HepG2 (cell line): ENCODE measurements at regions not wholly inside any gene's neighbourhood (a gene's known extent, or its start where the extent isn't known, plus 50 kb on each side); places are given as distances from the start of the nearest gene placed in this dataset.

Experiments
- ATAC-seq: fragments of 200-7000 bp; cut with Tn5 transposase; 3 replicates; pipeline ENCODE4 v1.9.1; 2020; ENCODE audit warnings: mild to moderate bottlenecking, moderate library complexity
- BruUV-seq: library from RNA; stranded (reverse); fragments of 400-500 nt; replicated peaks from 2 replicates; lab custom pipeline; 2021; lab: Mats Ljungman, UMichigan
- CTCF ChIA-PET: fragments of 300-600 bp; formaldehyde crosslinking; extraction: SDS; loops from one replicate; lab custom pipeline; 2021; ENCODE audit warnings: low total read pairs, inconsistent platforms, low intra/inter-chr PET ratio; lab: Yijun Ruan, JAX
- POLR2A ChIA-PET: fragments of 350-600 bp; sonication (Branson Sonifier 250); formaldehyde crosslinking; loops from one replicate; lab custom pipeline; 2020; ENCODE audit warnings: antibody characterized with exemption, inconsistent platforms; lab: Yijun Ruan, JAX
- DNase-seq: peaks from one replicate; pipeline ENCODE4 v3.0.0-alpha.2; 2015; ENCODE audit warnings: low spot score
- FAIRE-seq: peaks from 3 replicates; lab custom pipeline; 2011; peaks lifted over from hg19 to GRCh38; lab: Jason Lieb, UNC
- H2AFZ ChIP-seq: one replicate; pipeline ENCODE4 v1.6.1; 2011; ENCODE audit warnings: low read length, inconsistent platforms
- H3K27ac ChIP-seq: fragments of 300-600 bp; 3 replicates; pipeline ENCODE4 v1.8.0; 2011; ENCODE audit warnings: mixed run types, mild to moderate bottlenecking, mixed read lengths, low read length, inconsistent platforms; ENCODE audit not compliant: insufficient read depth; ENCODE audit errors: extremely low read length
- H3K27me3 ChIP-seq, 2 experiments: fragments of 200-600 bp in 1 of 2; 2 replicates in 1 of 2; 3 replicates in 1 of 2; pipeline versions ENCODE4 v1.6.0 to v1.8.0; 2011; ENCODE audit warnings: low read length in 2 of 2, mild to moderate bottlenecking in 2 of 2, moderate library complexity in 2 of 2, inconsistent platforms in 1 of 2; ENCODE audit not compliant: insufficient read depth in 2 of 2, control insufficient read depth in 1 of 2
- H3K36me3 ChIP-seq, 2 experiments: fragments of 200-600 bp in 1 of 2; replicated peaks in 1 of 2; 2 replicates in 1 of 2; 3 replicates in 1 of 2; pipeline versions ENCODE4 v1.5.1 to v1.8.0; 2011; ENCODE audit warnings: low read length in 2 of 2, inconsistent platforms in 1 of 2; ENCODE audit not compliant: insufficient read depth in 2 of 2, control insufficient read depth in 1 of 2
- H3K4me1 ChIP-seq: 2 replicates; pipeline ENCODE4 v1.5.1; 2012; ENCODE audit warnings: low read length, inconsistent platforms; ENCODE audit not compliant: insufficient read depth
- H3K4me2 ChIP-seq: 2 replicates; pipeline ENCODE4 v1.6.0; 2011; ENCODE audit warnings: low read depth, low read length, inconsistent platforms
- H3K4me3 ChIP-seq, 3 experiments: fragments of 200-600 bp in 1 of 3; sonication (generic), shearing (Covaris generic) in 1 of 3; replicated peaks in 1 of 3; 2 replicates each; pipeline ENCODE4 v1.5.1; 2011 to 2016; ENCODE audit warnings: low read length in 3 of 3, inconsistent platforms in 2 of 3, low read depth in 2 of 3, mild to moderate bottlenecking in 2 of 3, control low read depth in 1 of 3, mixed read lengths in 1 of 3; ENCODE audit not compliant: insufficient read depth in 1 of 3
- H3K79me2 ChIP-seq: one replicate; pipeline ENCODE4 v1.6.1; 2011; ENCODE audit warnings: low read length, inconsistent platforms; ENCODE audit not compliant: insufficient read depth
- H3K9ac ChIP-seq: 2 replicates; pipeline ENCODE4 v1.6.0; 2011; ENCODE audit warnings: mild to moderate bottlenecking, low read depth, low read length, inconsistent platforms; ENCODE audit not compliant: insufficient read depth
- H3K9me3 ChIP-seq: 2 replicates; pipeline ENCODE4 v1.5.1; 2012; ENCODE audit warnings: mild to moderate bottlenecking, low read length
- H4K20me1 ChIP-seq: 2 replicates; pipeline ENCODE4 v1.6.0; 2011; ENCODE audit warnings: inconsistent platforms, mild to moderate bottlenecking, low read length, moderate library complexity; ENCODE audit not compliant: insufficient read depth
- ATRX ChIP-seq: sonication (generic); formaldehyde crosslinking; IDR thresholded peaks from 2 replicates; pipeline ENCODE4 v1.4.0; 2020; ENCODE audit warnings: missing genetic modification reagents, borderline replicate concordance
- EHMT2 ChIP-seq: fragments of 200-600 bp; sonication (generic); IDR thresholded peaks from 2 replicates; pipeline ENCODE4 v1.7.0; 2017; ENCODE audit warnings: antibody characterized with exemption, low read depth, low read length, borderline replicate concordance
- GZF1 ChIP-seq: sonication (generic); formaldehyde crosslinking; IDR thresholded peaks from 2 replicates; pipeline ENCODE4 v1.5.1; 2020; ENCODE audit warnings: mild to moderate bottlenecking, missing genetic modification reagents
- HNF4A ChIP-seq: sonication (generic); formaldehyde crosslinking; IDR thresholded peaks from 2 replicates; pipeline ENCODE4 v1.4.0; 2020; ENCODE audit warnings: missing genetic modification reagents
- JUN ChIP-seq: sonication (generic); formaldehyde crosslinking; IDR thresholded peaks from 2 replicates; pipeline ENCODE4 v1.4.0; 2020; ENCODE audit warnings: mild to moderate bottlenecking, missing genetic modification reagents
- KLF13 ChIP-seq: sonication (generic); formaldehyde crosslinking; IDR thresholded peaks from 2 replicates; pipeline ENCODE4 v1.4.0; 2020; ENCODE audit warnings: mild to moderate bottlenecking, missing genetic modification reagents
- RAD21 ChIP-seq: fragments of 450-650 bp; formaldehyde crosslinking; IDR thresholded peaks from 2 replicates; pipeline ENCODE4 v1.5.0; 2020; ENCODE audit warnings: mild to moderate bottlenecking
- ZBTB3 ChIP-seq: sonication (generic); formaldehyde crosslinking; IDR thresholded peaks from 2 replicates; pipeline ENCODE4 v1.4.0; 2020; ENCODE audit warnings: low read depth, mild to moderate bottlenecking, moderate library complexity, missing genetic modification reagents, borderline replicate concordance
- ZFP1 ChIP-seq: IDR thresholded peaks from 2 replicates; pipeline ENCODE4 v1.6.1; 2016
- ZNF558 ChIP-seq: sonication (generic); formaldehyde crosslinking; IDR thresholded peaks from 2 replicates; pipeline ENCODE4 v1.9.0; 2022; ENCODE audit warnings: mild to moderate bottlenecking, missing genetic modification reagents, borderline replicate concordance
- ZNF83 ChIP-seq: sonication (generic); formaldehyde crosslinking; IDR thresholded peaks from 2 replicates; pipeline ENCODE4 v1.4.0; 2020; ENCODE audit warnings: missing genetic modification reagents, mild to moderate bottlenecking, borderline replicate concordance
- WGBS: methylation state at CpG from one replicate; pipeline ENCODE4 v1.1.6; 2017; ENCODE audit warnings: low lambda C conversion rate; 5-methylcytosine and 5-hydroxymethylcytosine counted together
- in situ Hi-C: cut with HindIII; loops from 2 replicates; pipeline ENCODE4 v1.10.0; 2017; ENCODE audit warnings: low pct_unique_long_range_greater_than_20kb; ENCODE audit not compliant: extremely low pct_ligation_motif_present
- intact Hi-C: fragments of 100-400 bp; cut with micrococcal nuclease; formaldehyde crosslinking; loops from one replicate; pipeline ENCODE4 v1.10.0; 2022; ENCODE audit not compliant: unreplicated experiment
- TF ChIP-seq, protein P1 (sequence below): sonication (generic); formaldehyde crosslinking; IDR thresholded peaks from 2 replicates; pipeline ENCODE4 v1.8.1; 2022; ENCODE audit warnings: low read depth, mild to moderate bottlenecking, missing genetic modification reagents
- TF ChIP-seq, protein P2 (sequence below): sonication (generic); formaldehyde crosslinking; IDR thresholded peaks from 2 replicates; pipeline ENCODE4 v1.5.0; 2020; ENCODE audit warnings: mild to moderate bottlenecking, missing genetic modification reagents, borderline replicate concordance
- TF ChIP-seq, protein P3 (sequence below): sonication (generic); formaldehyde crosslinking; IDR thresholded peaks from 2 replicates; pipeline ENCODE4 v1.4.0; 2020; ENCODE audit warnings: mild to moderate bottlenecking, missing genetic modification reagents

DNA sequence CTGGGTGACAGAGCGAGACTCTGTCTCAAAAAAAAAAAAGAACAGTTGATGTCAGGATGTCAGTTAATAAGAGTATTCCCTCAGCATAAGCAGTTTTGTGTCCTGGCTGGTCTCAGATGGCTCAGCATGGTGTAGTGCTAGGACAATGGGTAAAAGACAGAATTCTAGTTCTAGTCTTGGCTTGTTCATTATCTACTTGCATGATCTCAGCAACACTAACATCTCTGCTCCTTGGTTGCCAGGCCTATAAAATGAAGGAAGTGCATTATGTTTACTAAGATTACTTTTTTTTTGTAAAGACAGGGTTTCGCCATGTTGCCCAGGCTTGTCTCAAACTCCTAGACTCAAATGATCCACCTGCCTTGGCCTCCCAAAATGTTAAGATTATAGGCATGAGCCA, 84.3 kb upstream of the SP8 start (continued):
- TF ChIP-seq HNF4A (CRISPR knock-in tag) (no peak), GZF1 (no peak), ATRX (no peak), JUN (CRISPR knock-in tag) (no peak)
- TF ChIP-seq, protein P1, sequence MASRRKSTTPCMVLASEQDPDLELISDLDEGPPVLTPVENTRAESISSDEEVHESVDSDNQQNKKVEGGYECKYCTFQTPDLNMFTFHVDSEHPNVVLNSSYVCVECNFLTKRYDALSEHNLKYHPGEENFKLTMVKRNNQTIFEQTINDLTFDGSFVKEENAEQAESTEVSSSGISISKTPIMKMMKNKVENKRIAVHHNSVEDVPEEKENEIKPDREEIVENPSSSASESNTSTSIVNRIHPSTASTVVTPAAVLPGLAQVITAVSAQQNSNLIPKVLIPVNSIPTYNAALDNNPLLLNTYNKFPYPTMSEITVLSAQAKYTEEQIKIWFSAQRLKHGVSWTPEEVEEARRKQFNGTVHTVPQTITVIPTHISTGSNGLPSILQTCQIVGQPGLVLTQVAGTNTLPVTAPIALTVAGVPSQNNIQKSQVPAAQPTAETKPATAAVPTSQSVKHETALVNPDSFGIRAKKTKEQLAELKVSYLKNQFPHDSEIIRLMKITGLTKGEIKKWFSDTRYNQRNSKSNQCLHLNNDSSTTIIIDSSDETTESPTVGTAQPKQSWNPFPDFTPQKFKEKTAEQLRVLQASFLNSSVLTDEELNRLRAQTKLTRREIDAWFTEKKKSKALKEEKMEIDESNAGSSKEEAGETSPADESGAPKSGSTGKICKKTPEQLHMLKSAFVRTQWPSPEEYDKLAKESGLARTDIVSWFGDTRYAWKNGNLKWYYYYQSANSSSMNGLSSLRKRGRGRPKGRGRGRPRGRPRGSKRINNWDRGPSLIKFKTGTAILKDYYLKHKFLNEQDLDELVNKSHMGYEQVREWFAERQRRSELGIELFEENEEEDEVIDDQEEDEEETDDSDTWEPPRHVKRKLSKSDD = no peak

DNA sequence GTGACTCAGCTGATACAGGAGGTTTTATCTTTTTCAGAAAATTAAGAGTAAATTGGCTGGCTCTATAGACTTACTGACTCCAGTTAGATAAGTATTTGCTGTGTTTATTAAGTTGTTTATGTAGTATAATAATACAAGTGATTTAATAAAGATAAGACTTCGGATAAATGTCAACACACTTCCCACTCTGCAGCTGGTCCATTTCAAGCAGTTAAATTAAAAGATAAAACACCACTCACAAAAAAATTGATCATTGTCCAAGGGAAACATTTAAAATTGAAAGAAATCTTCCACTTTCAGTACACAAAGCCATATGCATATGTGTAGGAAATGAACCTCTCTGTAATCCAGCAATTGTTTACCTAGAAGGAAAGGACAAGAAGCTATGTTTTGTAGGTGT, 106.1 kb upstream of the SP8 start:
- in situ Hi-C loops = no loop called here
- H3K4me1 ChIP-seq = no peaks in the 10 kb centered on the region
- no peaks in the 10 kb centered on the region for H3K27me3 ChIP-seq
- 0 out of 2 replicates have a peak, but pooled peaks cover 4% of the 10 kb centered on the region for H3K9me3 ChIP-seq
- BruUV-seq = no TSS peak
- ATAC-seq (no peak), FAIRE-seq (no peak), DNase-seq (no peak)
- intact Hi-C loops = no loop called here
- H3K4me2 ChIP-seq = no peak overlapping the region
- H3K4me3 ChIP-seq = no peak overlapping the region
- ChIA-PET POLR2A (no interaction called here), CTCF (no interaction called here)
- H2AFZ ChIP-seq = no peak overlapping the region
- 0% methylated on average over 1 of the region's 1 CpG for WGBS
- no peak overlapping the region for H3K27ac ChIP-seq
- no peak overlapping the region for H3K9ac ChIP-seq
- no peaks in the 10 kb centered on the region for H4K20me1 ChIP-seq
- H3K79me2 ChIP-seq = no peaks in the 10 kb centered on the region
- H3K36me3 ChIP-seq = no peaks in the 10 kb centered on the region
- TF ChIP-seq, protein P2, sequence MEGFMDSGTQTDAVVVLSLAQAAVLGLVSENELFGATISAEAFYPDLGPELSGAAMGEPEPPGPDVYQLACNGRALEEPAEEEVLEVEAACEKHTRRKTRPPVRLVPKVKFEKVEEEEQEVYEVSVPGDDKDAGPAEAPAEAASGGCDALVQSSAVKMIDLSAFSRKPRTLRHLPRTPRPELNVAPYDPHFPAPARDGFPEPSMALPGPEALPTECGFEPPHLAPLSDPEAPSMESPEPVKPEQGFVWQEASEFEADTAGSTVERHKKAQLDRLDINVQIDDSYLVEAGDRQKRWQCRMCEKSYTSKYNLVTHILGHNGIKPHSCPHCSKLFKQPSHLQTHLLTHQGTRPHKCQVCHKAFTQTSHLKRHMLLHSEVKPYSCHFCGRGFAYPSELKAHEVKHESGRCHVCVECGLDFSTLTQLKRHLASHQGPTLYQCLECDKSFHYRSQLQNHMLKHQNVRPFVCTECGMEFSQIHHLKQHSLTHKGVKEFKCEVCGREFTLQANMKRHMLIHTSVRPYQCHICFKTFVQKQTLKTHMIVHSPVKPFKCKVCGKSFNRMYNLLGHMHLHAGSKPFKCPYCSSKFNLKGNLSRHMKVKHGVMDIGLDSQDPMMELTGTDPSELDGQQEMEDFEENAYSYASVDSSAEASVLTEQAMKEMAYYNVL = no peak
- TF ChIP-seq ZNF83 (CRISPR knock-in tag) (no peak), ZFP1 (CRISPR knock-in tag) (no peak), EHMT2 (no peak), KLF13 (no peak), RAD21 (CRISPR knock-in tag) (no peak), ZBTB3 (CRISPR knock-in tag) (no peak), ZNF558 (CRISPR knock-in tag) (no peak)
- TF ChIP-seq, protein P3, sequence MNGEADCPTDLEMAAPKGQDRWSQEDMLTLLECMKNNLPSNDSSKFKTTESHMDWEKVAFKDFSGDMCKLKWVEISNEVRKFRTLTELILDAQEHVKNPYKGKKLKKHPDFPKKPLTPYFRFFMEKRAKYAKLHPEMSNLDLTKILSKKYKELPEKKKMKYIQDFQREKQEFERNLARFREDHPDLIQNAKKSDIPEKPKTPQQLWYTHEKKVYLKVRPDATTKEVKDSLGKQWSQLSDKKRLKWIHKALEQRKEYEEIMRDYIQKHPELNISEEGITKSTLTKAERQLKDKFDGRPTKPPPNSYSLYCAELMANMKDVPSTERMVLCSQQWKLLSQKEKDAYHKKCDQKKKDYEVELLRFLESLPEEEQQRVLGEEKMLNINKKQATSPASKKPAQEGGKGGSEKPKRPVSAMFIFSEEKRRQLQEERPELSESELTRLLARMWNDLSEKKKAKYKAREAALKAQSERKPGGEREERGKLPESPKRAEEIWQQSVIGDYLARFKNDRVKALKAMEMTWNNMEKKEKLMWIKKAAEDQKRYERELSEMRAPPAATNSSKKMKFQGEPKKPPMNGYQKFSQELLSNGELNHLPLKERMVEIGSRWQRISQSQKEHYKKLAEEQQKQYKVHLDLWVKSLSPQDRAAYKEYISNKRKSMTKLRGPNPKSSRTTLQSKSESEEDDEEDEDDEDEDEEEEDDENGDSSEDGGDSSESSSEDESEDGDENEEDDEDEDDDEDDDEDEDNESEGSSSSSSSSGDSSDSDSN (CRISPR knock-in tag) = no peak
